ENCODE measurements at regions not wholly inside any gene's neighbourhood (a gene's known extent, or its start where the extent isn't known, plus 50 kb on each side); places are given as distances from the start of the nearest gene placed in this dataset.

DNA sequence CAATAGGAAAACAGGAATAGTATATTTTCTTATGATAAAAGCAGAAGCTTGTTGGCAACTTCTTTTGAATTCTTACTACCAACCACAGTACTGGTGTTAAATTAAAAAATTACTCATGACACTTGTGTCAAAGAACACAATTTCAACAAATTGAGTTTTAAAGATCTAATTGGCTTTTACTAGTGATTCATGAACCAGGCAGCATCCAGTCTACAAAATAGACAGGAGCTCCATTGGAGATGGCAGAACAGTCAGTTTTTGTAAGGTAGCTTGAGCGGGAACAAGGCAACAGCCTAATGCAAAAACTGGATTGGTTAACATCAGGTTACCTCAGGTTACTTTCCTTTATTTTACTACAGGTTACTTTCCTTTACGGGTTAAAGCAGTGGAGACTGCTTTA is 181.3 kb upstream of the THBS1 start:
- TF ChIP-seq, protein P1, sequence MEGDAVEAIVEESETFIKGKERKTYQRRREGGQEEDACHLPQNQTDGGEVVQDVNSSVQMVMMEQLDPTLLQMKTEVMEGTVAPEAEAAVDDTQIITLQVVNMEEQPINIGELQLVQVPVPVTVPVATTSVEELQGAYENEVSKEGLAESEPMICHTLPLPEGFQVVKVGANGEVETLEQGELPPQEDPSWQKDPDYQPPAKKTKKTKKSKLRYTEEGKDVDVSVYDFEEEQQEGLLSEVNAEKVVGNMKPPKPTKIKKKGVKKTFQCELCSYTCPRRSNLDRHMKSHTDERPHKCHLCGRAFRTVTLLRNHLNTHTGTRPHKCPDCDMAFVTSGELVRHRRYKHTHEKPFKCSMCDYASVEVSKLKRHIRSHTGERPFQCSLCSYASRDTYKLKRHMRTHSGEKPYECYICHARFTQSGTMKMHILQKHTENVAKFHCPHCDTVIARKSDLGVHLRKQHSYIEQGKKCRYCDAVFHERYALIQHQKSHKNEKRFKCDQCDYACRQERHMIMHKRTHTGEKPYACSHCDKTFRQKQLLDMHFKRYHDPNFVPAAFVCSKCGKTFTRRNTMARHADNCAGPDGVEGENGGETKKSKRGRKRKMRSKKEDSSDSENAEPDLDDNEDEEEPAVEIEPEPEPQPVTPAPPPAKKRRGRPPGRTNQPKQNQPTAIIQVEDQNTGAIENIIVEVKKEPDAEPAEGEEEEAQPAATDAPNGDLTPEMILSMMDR (IDR thresholded peaks at IDR 0.05; ENCODE audit: unreplicated experiment in 3 of 3): no peak
- peaks cover 3% of the 10 kb centered on the region for H3K9me3 Mint-ChIP-seq
- H3K4me1 Mint-ChIP-seq: peaks cover 16% of the 10 kb centered on the region
- no peaks in the 10 kb centered on the region for H3K27me3 Mint-ChIP-seq (ENCODE audit: low read depth)
- H3K36me3 Mint-ChIP-seq (ENCODE audit: low read depth): no peaks in the 10 kb centered on the region
- H3K4me3 Mint-ChIP-seq: no peak overlapping the region
- no peak overlapping the region for H3K27ac Mint-ChIP-seq

GRCh38 chr15:39400002-39400401 is 180.9 kb upstream of the THBS1 start:
- H3K36me3 Mint-ChIP-seq (ENCODE audit: low read depth): no peaks in the 10 kb centered on the region
- peaks cover 16% of the 10 kb centered on the region for H3K4me1 Mint-ChIP-seq
- H3K4me3 Mint-ChIP-seq: no peak overlapping the region
- H3K27me3 Mint-ChIP-seq (ENCODE audit: low read depth): no peaks in the 10 kb centered on the region
- peaks cover 3% of the 10 kb centered on the region for H3K9me3 Mint-ChIP-seq
- no peak overlapping the region for H3K27ac Mint-ChIP-seq
- TF ChIP-seq, protein P1 (IDR thresholded peaks at IDR 0.05; ENCODE audit: unreplicated experiment in 3 of 3): no peak

DNA sequence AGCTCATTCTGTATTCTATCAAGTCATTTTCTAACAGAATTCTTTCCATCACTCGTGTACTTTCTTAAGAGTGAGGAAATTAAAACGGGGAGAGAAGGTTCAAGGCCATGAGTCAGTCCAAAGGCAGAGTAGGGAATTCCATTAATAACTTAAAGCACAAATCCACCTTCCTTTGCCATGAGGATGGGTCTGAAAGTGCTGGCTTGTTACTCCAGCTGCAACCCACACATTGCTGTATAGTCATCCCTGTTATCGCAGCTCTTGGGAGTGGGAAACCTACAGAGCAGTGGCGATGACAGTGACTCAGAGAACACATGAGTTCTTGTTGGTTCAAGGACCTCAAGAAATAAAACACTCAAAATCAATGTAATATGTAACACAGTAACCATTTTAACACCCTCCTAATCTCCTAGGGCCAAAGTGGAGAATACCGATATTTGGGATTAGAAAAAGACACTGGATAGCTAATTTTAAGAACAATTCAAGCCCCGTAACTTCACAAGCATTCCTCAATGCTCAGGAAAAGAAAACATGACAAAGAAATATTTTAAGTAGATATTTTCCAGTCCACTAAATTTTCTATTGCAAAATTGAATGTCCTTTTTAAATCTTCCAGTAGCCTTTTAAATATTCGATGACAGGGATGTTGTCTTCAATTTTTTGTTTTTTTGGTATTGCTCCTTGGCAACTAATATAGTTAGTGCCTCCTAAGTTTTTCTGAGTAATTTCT is 179.9 kb upstream of the THBS1 start:
- Mint-ChIP-seq H3K9me3 (peaks cover 3% of the 10 kb centered on the region), H3K4me3 (no peak overlapping the region), H3K27me3 (ENCODE audit: low read depth) (no peaks in the 10 kb centered on the region), H3K36me3 (ENCODE audit: low read depth) (no peaks in the 10 kb centered on the region), H3K27ac (no peak overlapping the region), H3K4me1 (peaks cover 16% of the 10 kb centered on the region)
- TF ChIP-seq, protein P1 (IDR thresholded peaks at IDR 0.05; ENCODE audit: unreplicated experiment in 3 of 3): no peak

DNA sequence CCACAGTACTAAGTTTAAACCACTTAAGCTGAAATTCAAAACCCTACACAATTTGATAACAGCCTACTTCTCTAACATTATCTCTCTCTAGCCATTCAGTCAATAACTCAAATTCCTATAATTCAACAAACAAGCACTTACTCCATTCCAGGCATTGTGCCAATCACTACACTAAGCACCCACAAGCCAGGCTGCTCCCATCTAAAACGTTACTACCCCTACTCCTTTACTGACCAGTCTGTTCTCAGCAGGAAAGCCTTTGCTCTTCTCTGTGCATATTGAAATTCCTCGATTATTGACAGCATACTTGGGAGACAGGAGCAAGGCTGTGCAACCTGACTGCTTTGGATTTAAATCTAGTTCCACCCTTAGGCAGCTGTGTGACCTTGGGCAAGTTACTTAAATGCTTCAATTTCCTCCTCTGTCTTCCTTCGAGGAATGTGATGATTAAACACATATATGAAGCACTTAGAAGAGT is 177.2 kb upstream of the THBS1 start:
- peak overlapping the region; percentile 0 to 72 (median 30) for H3K27ac Mint-ChIP-seq
- H3K4me1 Mint-ChIP-seq: peaks cover 16% of the 10 kb centered on the region
- TF ChIP-seq, protein P1 (IDR thresholded peaks at IDR 0.05; ENCODE audit: unreplicated experiment in 3 of 3): no peak
- H3K9me3 Mint-ChIP-seq: peaks cover 3% of the 10 kb centered on the region
- no peaks in the 10 kb centered on the region for H3K27me3 Mint-ChIP-seq (ENCODE audit: low read depth)
- H3K36me3 Mint-ChIP-seq (ENCODE audit: low read depth): no peaks in the 10 kb centered on the region
- H3K4me3 Mint-ChIP-seq: no peak overlapping the region

GRCh38 chr15:39404767-39405181 is 176.1 kb upstream of the THBS1 start:
- Mint-ChIP-seq H3K27me3 (ENCODE audit: low read depth) (no peaks in the 10 kb centered on the region), H3K36me3 (ENCODE audit: low read depth) (no peaks in the 10 kb centered on the region), H3K27ac (peak overlapping the region in 1 of 3 experiments; percentile 72), H3K4me3 (no peak overlapping the region), H3K4me1 (peaks cover 16% of the 10 kb centered on the region), H3K9me3 (peaks cover 3% of the 10 kb centered on the region)
- TF ChIP-seq, protein P1 (IDR thresholded peaks at IDR 0.05; ENCODE audit: unreplicated experiment in 3 of 3): no peak

- Mint-ChIP-seq H3K4me1 (peaks cover 16% of the 10 kb centered on the region), H3K9me3 (no peaks in the 10 kb centered on the region), H3K27me3 (ENCODE audit: low read depth) (no peaks in the 10 kb centered on the region), H3K27ac (no peak overlapping the region), H3K36me3 (ENCODE audit: low read depth) (no peaks in the 10 kb centered on the region), H3K4me3 (no peak overlapping the region)
- TF ChIP-seq, protein P1 (IDR thresholded peaks at IDR 0.05; ENCODE audit: unreplicated experiment in 3 of 3): no peak
These were observed 174.4 kb upstream of the THBS1 start for GRCh38 chr15:39406485-39406884.
